ENCODE measurements at regions not wholly inside any gene's neighbourhood (a gene's known extent, or its start where the extent isn't known, plus 50 kb on each side); places are given as distances from the start of the nearest gene placed in this dataset.
A peak's percentile ranks its signal among the peaks of the same experiment; 100 is the strongest.

DNA sequence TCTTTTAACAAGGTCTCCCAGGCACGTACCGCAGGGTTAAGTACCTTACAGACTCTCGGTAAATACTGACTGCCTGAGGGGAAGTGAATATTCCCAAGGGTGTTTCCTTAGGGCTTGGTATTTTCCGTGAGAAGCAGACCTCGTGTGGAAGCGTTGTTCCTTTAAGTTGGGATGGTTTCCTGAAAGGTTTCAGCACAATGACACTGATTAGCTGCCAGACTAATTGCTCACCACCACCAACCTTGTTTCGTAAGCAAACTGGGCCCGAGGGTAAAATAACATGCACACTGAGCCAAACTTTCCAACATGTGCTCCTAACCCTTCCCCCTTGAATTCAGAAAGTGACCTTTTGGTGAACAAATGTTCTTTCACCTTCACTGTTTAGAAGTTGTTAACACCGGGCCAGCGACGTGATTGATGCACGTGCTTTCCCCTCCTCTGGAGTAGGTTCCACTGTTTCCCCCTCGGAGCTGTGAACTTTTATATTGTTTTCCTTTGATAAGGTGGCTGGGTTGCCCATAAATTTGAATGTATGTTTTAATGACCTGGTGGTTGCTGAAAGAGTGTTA is 128.1 kb upstream of the RPS23 start:
- H3K4me1 ChIP-seq = peaks cover 0 to 23% (median 11%) of the 10 kb centered on the region in 4 donors
- ATAC-seq (ENCODE audit: low FRiP score in 2 of 2) (peak; percentile 45 to 73), DNase-seq (peak in 1 of 2 donors; percentile 51)
- H3K36me3 ChIP-seq = no peaks in the 10 kb centered on the region
- H3K9me3 ChIP-seq = peaks cover 0 to 13% (median 10%) of the 10 kb centered on the region in 4 donors
- 34 to 45% methylated on average over 13 of the region's 13 CpGs for whole genome bisulfite sequencing, 2 donors
- TF ChIP-seq POLR2AphosphoS5 (IDR thresholded peaks at IDR 0.05) = peak in 1 of 2 donors; percentile 6
- TF ChIP-seq POLR2A (IDR thresholded peaks at IDR 0.05) = no peak
- peak in 1 of 4 donors; percentile 32 for TF ChIP-seq EP300 (IDR thresholded peaks at IDR 0.05)
- no peak overlapping the region for H3K4me3 ChIP-seq
- peak overlapping the region; percentile 23 to 70 (median 62) for H3K27ac ChIP-seq
- H3K27me3 ChIP-seq = no peaks in the 10 kb centered on the region

- peak overlapping the region; percentile 49 to 70 (median 62) for H3K27ac ChIP-seq
- 63 to 64% methylated on average over 4 of the region's 4 CpGs for WGBS, 2 donors
Measured at GRCh38 chr5:82405618-82406204, 127.6 kb upstream of the RPS23 start.

GRCh38 chr5:82405161-82405560 is 127.0 kb upstream of the RPS23 start:
- H3K27ac ChIP-seq = peak overlapping the region in 3 of 4 donors; percentile 24 to 69 (median 55)
- H3K27me3 ChIP-seq = no peaks in the 10 kb centered on the region
- DNase-seq (no peak), ATAC-seq (ENCODE audit: low FRiP score in 2 of 2) (no peak)
- TF ChIP-seq EP300 (IDR thresholded peaks at IDR 0.05) = no peak
- TF ChIP-seq, protein P1, sequence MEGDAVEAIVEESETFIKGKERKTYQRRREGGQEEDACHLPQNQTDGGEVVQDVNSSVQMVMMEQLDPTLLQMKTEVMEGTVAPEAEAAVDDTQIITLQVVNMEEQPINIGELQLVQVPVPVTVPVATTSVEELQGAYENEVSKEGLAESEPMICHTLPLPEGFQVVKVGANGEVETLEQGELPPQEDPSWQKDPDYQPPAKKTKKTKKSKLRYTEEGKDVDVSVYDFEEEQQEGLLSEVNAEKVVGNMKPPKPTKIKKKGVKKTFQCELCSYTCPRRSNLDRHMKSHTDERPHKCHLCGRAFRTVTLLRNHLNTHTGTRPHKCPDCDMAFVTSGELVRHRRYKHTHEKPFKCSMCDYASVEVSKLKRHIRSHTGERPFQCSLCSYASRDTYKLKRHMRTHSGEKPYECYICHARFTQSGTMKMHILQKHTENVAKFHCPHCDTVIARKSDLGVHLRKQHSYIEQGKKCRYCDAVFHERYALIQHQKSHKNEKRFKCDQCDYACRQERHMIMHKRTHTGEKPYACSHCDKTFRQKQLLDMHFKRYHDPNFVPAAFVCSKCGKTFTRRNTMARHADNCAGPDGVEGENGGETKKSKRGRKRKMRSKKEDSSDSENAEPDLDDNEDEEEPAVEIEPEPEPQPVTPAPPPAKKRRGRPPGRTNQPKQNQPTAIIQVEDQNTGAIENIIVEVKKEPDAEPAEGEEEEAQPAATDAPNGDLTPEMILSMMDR (IDR thresholded peaks at IDR 0.05) = no peak
- TF ChIP-seq POLR2A (IDR thresholded peaks at IDR 0.05) = no peak
- no peak for TF ChIP-seq POLR2AphosphoS5 (IDR thresholded peaks at IDR 0.05)
- H3K36me3 ChIP-seq = no peaks in the 10 kb centered on the region
- 59 to 68% methylated on average over 2 of the region's 2 CpGs for whole genome bisulfite sequencing, 2 donors
- H3K4me3 ChIP-seq = no peak overlapping the region
- peaks cover 0 to 13% (median 10%) of the 10 kb centered on the region in 4 donors for H3K9me3 ChIP-seq
- H3K4me1 ChIP-seq = peaks cover 0 to 23% (median 11%) of the 10 kb centered on the region in 4 donors

More at GRCh38 chr5:82405618-82406204, 127.6 kb upstream of the RPS23 start:
- peak; percentile 60 to 79 for ATAC-seq (ENCODE audit: low FRiP score in 2 of 2)
- TF ChIP-seq EP300 (IDR thresholded peaks at IDR 0.05) (peak in 1 of 4 donors; percentile 42), POLR2AphosphoS5 (IDR thresholded peaks at IDR 0.05) (no peak)
- no peaks in the 10 kb centered on the region for H3K27me3 ChIP-seq
- H3K4me1 ChIP-seq = peaks cover 0 to 23% (median 11%) of the 10 kb centered on the region in 4 donors
- peak in 1 of 2 donors; percentile 35 for DNase-seq
- no peaks in the 10 kb centered on the region for H3K36me3 ChIP-seq
- H3K4me3 ChIP-seq = no peak overlapping the region
- peaks cover 0 to 13% (median 10%) of the 10 kb centered on the region in 4 donors for H3K9me3 ChIP-seq

DNA sequence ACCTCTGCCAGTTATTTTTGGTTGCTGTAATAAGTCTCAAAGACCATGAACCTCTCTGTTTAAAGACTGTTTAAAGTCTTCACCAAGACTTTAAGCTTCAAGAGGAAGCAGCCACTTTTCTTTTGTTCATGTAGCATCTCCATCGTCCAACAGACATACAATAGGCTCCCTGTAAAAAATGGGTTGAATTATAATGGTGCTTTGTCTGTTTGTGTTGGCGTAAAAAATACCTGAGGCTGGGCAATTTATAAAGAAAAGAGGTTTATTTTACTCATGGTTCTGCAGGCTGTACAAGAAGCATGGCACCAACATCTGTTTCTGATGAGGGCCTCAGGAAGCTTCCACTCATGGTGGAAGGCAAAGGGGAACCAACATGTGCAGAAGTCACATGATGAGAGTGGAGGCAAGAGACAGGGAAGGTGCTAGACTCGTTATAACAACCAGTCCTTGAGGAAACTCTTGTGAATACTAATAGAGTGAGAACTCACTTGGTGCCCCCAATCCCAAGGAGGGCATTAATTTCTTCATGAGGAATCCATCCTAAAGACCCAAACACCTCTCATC is 126.3 kb upstream of the RPS23 start:
- H3K36me3 ChIP-seq = no peaks in the 10 kb centered on the region
- H3K4me1 ChIP-seq = peaks cover 0 to 23% (median 11%) of the 10 kb centered on the region in 4 donors
- H3K4me3 ChIP-seq = no peak overlapping the region
- 87 to 91% methylated on average over 3 of the region's 3 CpGs for WGBS, 2 donors
- no peaks in the 10 kb centered on the region for H3K27me3 ChIP-seq
- TF ChIP-seq EP300 (IDR thresholded peaks at IDR 0.05) (no peak), POLR2AphosphoS5 (IDR thresholded peaks at IDR 0.05) (no peak), POLR2A (IDR thresholded peaks at IDR 0.05) (no peak)
- TF ChIP-seq, protein P1 (IDR thresholded peaks at IDR 0.05) = no peak
- no peak for ATAC-seq (ENCODE audit: low FRiP score in 2 of 2)
- peak overlapping the region in 2 of 4 donors; percentile 24 to 55 for H3K27ac ChIP-seq
- no peak for DNase-seq
- H3K9me3 ChIP-seq = peaks cover 0 to 13% (median 10%) of the 10 kb centered on the region in 4 donors

- DNase-seq (no peak), ATAC-seq (ENCODE audit: low FRiP score in 2 of 2) (no peak)
- H3K4me3 ChIP-seq = no peak overlapping the region
- no peaks in the 10 kb centered on the region for H3K27me3 ChIP-seq
- no peak overlapping the region for H3K27ac ChIP-seq
- H3K36me3 ChIP-seq = no peaks in the 10 kb centered on the region
- WGBS, 2 donors = 87 to 92% methylated on average over 2 of the region's 2 CpGs
- peaks cover 0 to 23% (median 11%) of the 10 kb centered on the region in 4 donors for H3K4me1 ChIP-seq
- no peak for TF ChIP-seq POLR2AphosphoS5 (IDR thresholded peaks at IDR 0.05)
- TF ChIP-seq, protein P1 (IDR thresholded peaks at IDR 0.05) = no peak
- TF ChIP-seq POLR2A (IDR thresholded peaks at IDR 0.05) = no peak
- no peak for TF ChIP-seq EP300 (IDR thresholded peaks at IDR 0.05)
- peaks cover 0 to 13% (median 10%) of the 10 kb centered on the region in 4 donors for H3K9me3 ChIP-seq
Measured at GRCh38 chr5:82403724-82404123, 125.6 kb upstream of the RPS23 start.

Data from upper lobe of left lung (tissue), 6 donors.